GM19043 (cell line): ENCODE measurements at regions not wholly inside any gene's neighbourhood (a gene's known extent, or its start where the extent isn't known, plus 50 kb on each side); places are given as distances from the start of the nearest gene placed in this dataset.

ENCODE experiments used
- ATAC-seq: cut with Tn5 transposase; IDR thresholded peaks from one replicate; pipeline ENCODE4 v1.9.1; 2021; ENCODE audit warnings: low read depth; ENCODE audit not compliant: unreplicated experiment

DNA sequence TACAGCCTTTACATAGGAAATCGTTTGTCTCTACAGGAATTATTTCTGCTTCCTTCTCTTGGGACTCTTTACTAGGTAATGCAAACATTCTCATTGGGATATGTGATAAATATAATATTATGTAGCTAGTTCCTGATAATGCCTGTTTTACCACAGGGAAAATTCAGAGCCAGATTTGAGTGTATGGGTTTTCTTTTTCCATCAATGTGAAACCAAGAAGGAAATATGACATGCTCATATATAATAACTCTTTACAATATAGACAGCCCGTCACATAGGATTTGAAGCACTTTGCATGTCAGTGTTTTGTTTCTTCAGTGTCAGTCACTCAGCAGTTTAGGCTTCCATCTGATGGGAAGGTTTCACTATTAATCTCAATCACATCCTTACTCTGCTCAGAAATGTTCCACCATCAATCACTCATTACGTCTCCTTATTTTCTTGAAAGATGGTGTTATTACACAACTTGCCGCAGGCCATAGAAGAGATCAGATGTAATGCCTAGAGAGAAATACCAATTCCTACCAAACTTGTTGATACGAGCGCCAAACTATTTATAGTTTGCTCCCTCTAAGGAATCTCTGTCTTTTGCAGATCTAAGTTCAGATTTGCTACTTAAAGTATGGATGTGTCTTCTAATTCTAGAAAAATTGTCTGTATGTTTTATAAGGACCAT lies 314.8 kb downstream of the DIPK2A start:
- no peak for ATAC-seq

DNA sequence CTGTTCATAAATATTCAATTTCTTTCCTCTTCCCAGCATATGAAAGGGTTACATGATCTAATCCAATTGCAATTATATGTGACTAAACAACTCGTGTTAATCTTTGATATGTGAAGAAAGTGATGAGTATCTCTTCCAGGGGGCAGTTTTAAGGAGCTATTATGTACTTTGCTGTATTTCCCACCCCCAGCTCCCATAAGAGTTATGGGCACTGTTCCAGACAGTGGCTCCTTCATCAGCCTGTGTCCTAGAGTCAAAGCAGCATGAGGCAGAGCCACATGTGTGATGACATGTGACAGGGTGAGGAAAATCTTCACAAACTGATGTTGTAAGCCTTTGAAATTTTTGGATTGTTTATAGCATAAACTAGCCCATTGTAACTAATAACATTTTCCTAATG lies 315.4 kb downstream of the DIPK2A start:
- ATAC-seq: no peak

DNA sequence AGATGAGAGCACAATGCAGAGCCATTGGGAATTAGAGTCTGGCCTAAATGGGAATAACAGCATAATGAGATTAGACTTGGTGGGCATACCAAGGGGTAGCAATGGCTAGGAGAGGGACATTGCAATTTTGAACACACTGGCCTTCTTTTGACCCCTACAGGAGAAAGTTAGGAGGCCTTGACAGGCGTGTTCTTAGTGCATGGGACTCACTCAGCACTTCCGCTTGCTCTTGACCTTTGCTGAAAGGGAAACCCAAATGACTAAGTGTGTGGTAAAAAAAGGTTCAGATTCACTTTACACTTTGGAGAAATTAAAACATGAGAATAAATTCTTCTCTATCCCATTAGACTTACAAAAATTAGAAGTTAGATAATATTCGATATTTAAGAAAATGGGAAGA lies 317.4 kb downstream of the DIPK2A start:
- no peak for ATAC-seq

DNA sequence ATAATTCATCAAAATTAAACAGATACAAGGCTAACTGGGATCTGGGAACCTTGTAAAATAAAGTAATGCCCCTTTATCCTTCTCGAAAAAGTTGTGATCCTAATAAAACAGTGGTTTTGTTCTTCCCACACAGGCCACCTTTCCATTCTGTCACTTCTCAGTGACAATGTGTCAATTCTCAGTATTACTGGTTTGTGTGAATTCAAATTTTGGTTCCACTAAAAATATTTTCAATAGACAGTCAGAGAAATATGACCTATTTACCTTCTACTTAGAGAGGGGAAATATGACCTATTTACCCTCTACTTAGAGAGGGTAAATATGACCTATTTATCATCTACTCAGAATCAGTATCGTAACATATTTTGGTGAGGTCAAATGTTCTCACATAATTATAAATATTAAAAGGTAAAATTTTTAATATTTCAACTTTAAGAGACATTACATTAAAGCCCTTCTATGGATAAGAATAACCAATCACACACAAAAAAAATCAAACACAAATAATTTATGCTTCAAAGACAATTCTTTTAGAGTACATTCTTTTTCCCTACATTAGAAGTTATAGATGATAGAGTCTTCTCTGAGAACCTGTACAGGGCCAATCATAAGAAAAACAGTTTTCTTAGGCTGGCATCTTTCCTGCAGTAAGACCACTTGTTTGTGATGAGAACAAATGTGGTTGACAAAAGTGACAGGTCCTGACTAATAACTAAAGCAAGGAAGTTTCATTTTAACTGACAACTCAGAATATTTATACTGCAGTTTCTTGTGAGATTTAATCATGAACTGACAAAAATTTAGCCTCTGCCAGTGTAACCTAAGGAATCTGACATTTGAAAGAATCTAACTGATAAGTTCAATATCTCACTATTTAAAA lies 323.3 kb downstream of the DIPK2A start:
- peak; percentile 75 for ATAC-seq

DNA sequence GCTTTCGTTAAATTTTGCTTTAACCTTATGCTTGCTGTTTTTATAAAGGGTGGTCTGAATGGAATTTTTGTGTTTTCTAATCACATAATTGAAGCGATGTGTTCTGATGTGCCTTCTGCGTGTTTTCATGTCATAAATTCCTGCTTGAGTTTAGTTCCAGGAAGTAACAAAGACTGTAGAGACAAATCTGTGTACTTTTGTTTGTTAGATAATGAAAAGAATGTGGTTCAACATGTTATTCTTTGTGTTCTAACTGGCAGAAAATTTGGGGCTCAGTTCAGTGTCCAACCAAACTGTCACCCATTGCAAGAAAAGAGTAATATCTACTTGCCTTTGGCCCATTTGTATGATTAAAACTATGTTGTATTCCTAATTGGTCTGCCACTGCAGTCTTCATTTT lies 324.0 kb downstream of the DIPK2A start:
- ATAC-seq: no peak

DNA sequence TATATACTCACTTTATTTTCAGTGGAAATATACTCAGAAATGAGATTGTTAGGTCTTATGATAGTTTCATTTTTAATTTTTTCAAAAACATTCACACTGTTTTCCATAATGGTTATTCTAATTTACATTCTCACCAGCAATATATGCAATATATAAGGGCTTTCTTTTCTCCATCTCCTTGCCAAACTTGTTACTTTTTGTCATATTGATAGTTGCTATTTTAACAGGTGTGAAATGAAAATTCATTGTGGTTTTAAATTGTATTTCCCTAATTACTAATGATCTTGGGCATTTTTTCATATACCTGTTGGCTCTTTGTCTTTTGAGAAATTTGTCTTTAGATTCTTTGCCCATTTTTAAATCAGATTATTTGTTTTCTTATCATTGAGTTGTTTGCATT lies 325.2 kb downstream of the DIPK2A start:
- no peak for ATAC-seq

DNA sequence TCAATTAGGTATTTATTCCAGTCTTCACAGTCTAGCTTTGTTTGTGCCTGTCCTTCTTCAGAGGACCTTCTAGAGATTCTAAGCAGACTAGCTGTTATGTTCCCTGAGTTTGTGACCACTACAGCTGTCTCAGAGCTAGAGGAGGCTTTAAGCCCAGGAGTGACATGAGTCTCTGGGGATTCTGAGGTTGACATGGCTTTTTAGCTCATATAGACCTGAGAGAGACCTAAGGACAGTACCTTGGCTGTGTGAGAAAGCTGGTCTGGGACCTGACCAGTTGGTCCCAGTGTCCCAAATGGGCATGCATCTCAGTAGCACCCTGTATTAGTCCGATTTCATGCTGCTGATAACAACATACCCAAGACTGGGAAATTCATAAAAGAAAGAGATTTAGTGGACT lies 330.2 kb downstream of the DIPK2A start:
- no peak for ATAC-seq

DNA sequence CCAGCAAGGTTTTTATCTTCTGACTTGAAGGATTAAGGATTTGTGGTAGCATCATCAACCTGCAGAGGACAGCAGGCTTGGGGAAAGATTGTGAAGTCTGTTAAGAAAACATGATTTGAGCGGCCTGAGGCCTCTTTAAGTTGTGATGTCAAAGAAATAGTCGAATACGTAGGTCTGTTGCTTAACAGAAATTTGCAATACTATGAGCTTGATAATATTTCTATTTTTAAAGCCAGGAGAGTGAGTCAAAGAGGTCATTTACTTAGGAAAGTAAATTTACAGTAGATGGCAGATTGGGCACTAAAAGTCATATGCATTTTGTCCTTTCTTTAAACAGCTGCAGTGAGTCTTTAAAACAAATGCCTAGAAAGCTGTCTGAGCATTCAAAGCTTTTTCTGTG lies 336.3 kb downstream of the DIPK2A start:
- no peak for ATAC-seq

DNA sequence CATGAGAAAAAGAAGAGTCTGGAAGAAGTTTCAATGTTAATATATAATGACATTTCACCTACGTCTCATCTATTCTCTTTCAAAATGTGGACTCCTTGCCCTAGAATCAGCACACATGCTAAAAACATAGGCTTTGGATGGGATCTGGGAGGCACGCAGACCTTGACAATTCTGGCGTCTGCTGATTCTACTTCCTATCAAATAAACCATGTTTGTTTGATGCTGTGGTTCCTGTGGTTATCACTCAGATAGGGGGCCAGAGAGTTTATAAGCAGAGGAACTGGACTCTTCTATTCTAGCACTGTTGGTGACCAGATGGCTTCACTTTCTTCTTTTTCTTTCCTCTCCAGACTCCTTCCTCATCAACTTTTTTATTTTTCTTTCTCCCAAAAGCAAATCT lies 336.8 kb downstream of the DIPK2A start:
- ATAC-seq: no peak

DNA sequence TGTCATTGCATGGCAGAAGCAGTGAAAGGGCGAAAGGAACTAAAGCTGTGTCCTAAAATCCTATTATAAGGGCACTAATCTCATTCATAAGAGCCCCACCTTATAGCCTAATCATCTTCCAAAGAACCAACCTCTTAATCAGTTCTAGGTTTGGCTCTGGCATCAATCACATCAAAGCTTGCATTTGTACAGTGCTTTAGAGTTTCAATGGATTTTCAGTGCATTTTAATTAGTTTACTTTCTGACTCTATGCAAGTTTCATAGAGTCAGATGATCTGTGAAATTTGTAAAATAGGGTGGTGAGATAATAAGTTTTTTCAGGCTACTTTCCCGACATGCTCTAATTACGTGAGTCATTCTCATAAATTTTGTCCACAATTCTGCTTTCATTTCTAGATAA lies 341.1 kb downstream of the DIPK2A start:
- no peak for ATAC-seq

DNA sequence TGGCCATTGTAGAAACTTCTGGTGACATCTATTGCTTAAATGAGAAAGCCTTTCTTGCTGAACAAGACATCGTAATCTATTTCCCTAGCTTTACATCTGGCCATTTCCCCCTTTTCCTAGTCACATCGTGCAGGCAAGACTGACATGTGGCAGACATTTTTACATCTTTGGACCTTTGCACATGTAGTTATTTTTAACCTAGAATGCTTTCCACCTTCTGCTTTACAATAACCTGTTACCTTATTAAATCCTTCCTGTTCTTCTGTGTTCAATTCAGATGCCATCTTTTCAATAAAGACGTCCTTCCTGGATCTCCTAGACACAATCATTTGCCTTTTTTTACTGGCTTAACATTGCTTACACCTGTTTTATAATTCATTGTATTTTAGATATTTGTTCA lies 343.3 kb downstream of the DIPK2A start:
- ATAC-seq: no peak

DNA sequence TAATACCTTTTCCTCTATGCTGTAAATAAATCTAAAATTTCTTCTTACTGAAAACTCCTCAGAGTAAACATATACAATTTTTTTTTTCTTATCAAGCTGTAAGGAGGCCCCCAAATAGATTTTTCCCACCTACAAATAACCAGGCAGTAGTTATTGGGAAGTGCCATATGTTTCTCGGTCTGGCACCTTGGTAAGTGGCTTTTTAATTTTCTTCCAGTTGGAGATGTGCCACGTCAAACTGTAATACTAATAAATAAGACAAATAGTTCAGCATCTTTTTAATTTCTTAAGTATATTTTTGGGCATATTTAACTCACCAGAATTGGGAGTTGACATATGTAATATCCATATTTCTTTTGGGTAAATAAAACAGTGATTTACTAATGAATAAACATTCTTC lies 346.3 kb downstream of the DIPK2A start:
- no peak for ATAC-seq

DNA sequence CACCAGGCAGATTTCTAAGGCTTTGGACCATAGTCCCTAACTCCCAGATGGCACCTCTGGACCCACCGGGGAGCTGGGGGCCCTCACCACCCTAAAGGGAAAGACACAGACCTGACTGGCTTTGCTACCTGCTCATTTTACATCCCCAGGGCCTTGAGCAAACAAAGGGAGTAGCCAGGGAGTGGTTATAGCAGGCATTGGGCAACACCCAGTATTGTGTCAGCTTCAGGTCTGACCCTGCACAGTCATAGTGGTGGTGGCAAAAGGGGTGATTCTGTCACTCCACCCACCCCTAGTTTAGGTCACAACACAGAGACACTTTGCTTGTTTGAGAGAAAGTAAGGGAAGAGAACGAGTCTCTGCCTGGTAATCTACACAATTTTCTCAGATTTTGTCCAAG lies 352.5 kb downstream of the DIPK2A start:
- ATAC-seq: no peak

DNA sequence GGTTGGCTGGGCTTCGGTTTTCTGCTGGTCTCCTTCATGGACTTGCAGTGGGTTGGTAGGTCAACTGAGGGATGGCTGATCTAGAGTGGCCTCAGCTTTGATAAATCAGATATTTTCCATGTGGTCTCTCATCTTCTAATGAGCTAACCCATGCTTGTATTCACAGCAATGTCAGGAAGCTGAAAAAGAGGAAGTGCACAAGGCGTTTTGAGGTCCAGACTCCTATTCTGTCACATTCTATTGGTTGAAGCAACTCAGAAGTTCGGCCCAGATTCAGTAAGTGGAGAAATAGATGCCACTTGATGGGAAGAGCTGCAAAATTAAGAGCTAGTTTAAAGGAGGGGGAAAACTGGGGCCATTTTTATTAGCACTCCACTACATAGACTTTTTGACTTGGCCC lies 361.2 kb downstream of the DIPK2A start:
- no peak for ATAC-seq

DNA sequence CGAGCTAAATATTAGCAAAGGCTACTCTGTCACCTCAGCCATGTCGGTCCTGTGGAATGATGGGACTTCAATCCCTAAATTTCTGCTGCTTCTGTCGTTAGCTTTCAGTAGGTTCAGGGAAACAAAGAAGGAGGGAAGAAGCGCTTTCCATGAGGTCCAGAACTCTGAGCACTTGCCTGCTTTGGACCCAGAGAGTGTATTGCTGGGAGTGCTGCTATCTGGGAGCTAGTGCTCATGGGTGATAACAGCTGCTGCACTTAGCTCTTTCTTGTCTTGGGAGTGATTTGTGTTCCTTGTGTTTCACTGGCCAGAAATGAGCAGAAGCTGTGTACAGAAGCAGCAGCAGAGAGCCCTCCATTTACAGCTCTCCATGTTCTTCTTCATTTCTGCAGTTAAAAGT lies 369.8 kb downstream of the DIPK2A start:
- ATAC-seq: no peak

DNA sequence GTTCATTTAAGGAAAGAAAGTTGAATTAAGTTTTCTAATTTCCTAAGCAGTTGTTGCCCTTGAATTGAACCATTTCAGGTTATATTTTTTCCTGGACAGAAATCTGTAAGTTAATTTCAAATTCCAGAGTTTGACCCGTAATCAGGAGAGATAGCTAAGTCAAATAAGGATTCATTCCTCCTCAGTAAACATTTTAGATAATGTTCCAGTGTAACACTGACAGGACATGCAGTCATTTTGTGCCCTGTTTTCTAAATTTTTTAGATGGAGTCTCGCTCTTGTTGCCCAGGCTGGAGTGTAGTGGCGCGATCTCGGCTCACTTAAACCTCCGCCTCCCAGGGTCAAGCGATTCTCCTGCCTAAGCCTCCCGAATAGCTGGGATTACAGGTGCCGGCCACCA lies 371.7 kb downstream of the DIPK2A start:
- ATAC-seq: no peak

DNA sequence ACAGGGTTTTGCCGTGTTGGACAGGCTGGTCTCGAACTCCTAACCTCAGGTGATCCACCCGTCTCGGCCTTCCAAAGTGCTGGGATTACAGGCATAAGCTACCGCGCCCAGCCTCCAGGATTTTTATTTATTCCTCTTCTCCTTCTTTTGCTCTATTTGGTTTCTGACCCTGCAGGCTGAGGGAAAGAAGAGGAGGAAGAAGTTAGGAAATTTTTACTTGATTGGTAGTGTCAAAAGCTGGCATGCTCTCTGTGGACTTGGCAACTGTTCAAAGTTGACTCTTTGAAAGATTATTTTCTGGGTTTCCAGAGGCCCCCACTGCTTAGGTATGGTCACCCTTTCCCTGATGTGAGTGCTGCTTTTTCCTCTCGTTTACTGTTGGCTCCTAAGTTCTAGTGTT lies 372.2 kb downstream of the DIPK2A start:
- ATAC-seq: no peak

DNA sequence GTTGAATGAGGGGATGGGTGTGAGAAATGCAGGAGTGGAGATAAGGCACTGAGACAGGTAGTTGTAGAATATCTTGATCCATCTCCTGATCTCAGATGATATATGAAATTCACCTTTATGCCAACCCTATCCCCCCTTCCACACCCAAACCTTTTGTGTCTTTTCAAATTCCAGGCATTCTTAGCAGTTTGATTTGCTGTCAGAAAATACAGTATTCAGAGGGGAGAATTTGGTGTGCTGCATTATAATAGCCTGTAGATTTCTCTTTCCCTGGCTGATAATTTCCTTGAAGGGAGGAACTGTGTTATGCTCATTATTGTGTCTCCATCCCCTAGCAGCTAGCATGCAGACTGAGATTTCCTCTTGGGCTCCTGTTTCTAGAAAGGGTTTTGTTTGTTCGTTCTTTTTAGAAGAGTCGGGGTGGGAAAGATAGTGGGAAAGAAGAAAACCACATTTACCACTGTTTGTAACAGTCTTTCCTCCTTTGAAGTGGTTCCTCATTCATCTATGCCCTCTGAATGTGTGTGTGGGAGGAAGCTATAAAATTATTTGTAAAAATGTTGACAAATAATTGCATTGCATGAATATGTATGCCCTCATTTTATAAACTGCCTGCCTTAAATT lies 373.4 kb downstream of the DIPK2A start:
- ATAC-seq: no peak

DNA sequence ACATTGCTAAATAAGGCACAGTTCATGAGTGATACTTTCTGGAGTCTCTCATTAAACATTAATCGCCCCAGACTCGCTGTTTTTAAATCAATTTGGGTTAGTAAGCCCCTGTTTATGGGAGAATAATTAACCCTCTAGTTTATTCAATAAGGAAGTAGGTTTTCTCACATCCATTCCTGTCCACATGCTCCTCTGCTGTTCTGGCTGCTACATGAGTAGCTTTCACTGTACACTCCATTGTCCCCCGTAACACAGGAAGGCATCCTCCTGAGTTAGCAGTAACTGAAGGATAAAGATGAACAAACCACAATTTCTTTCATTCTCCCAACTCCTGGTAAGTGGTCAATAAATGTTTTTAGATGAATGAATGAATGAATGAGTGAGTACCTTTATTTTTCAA lies 378.5 kb downstream of the DIPK2A start:
- no peak for ATAC-seq

DNA sequence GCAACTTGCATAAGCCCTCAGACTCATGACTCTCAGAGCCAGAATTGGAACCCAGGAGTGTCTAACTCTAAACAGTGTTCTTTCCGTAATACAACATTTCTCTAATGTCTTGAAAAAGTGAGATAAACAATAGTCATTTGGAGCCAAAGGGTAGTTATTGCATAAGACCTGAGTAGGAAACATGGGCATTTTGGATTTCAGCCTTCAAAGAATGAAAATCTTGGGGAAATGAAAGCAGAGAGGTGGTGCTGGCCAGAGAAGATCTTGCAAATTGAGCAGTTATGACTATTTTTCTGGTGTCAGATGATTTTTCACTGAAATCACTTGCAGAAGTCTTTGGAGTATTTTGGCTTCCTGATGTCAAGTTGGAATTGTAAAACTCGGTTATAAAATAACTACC lies 379.4 kb downstream of the DIPK2A start:
- no peak for ATAC-seq

DNA sequence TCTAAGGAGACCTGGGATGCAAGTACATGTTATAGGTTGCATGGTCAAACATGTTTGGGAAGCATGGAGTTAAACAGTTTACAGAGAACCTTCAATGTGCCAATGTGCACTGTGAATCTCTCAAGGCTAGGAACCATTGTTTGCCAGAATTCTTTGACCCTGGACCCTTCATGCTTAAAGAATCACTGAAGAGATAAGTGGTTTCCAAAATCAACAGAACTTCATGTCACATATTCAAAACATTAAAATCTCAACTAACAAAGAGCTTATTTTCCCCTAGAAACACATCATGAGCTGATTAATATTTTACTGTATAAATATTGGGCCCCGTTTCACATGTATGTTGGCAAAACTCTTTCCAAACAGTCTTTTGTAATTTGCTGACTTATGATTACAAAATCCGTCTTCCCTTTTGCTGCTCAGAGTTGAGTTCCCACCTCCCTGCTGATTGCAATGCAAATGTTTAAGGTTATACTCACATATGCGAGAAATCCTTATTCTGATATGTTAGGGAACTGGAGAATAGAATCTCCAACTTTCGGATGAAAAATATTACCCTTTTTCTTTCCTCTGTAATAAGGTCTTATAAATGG lies 380.2 kb downstream of the DIPK2A start:
- ATAC-seq: no peak
